ENCODE measurements at regions not wholly inside any gene's neighbourhood (a gene's known extent, or its start where the extent isn't known, plus 50 kb on each side); places are given as distances from the start of the nearest gene placed in this dataset.

DNA sequence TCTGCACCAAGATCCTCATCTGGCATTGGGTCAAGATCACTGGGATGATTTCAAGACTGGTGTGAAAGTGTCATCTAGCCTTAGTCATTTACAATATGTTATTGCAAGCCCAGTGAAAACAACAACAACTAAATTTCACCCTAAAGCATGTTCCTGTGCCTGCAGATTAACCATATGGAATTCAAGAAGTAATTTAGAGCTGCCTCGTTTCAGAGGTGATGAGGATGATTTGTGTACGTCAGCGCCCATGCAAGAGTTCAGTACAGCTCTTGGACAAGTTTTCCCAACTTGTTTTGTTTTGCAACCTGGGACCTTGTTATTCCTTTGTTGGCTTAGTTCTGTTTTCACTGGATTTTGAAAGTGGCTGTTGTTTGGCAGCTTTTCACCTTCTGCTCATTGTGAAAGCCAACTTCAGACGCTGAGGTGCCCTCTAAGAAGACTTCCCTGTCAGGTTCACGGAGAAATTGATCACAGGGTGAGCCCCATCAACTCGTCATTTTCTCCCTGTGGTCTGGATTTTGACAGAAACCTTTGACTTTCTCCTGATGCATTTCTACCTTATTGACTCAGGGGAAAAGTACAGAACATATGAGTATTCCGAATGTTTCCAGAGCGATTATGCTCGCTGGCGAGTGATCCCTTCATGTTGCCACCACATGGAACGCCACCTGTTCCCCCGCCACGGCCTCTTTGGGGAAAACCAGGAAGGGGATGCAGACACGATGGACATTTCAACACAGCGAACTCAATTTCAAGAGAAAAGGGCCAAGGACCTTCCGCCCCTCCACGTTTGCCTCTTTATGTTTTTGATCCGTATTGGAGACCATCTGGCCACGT is 85.6 kb downstream of the FOXL1 start:
- TF ChIP-seq, protein P1, sequence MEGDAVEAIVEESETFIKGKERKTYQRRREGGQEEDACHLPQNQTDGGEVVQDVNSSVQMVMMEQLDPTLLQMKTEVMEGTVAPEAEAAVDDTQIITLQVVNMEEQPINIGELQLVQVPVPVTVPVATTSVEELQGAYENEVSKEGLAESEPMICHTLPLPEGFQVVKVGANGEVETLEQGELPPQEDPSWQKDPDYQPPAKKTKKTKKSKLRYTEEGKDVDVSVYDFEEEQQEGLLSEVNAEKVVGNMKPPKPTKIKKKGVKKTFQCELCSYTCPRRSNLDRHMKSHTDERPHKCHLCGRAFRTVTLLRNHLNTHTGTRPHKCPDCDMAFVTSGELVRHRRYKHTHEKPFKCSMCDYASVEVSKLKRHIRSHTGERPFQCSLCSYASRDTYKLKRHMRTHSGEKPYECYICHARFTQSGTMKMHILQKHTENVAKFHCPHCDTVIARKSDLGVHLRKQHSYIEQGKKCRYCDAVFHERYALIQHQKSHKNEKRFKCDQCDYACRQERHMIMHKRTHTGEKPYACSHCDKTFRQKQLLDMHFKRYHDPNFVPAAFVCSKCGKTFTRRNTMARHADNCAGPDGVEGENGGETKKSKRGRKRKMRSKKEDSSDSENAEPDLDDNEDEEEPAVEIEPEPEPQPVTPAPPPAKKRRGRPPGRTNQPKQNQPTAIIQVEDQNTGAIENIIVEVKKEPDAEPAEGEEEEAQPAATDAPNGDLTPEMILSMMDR (IDR thresholded peaks at IDR 0.05; ENCODE audit: borderline replicate concordance, extremely low read depth, insufficient read depth): no peak
- Histone ChIP-seq H3K9me3 (ENCODE audit: control insufficient read depth in 2 of 3, insufficient read depth in 1 of 3, low read length in 3 of 3) (no peaks in the 10 kb centered on the region), H3K4me1 (ENCODE audit: control insufficient read depth in 2 of 3, insufficient read depth in 2 of 3, low read depth in 1 of 3, low read length in 3 of 3) (no peaks in the 10 kb centered on the region), H3K36me3 (ENCODE audit: control insufficient read depth in 2 of 3, insufficient read depth in 3 of 3, low read length in 3 of 3) (no peaks in the 10 kb centered on the region), H3K27me3 (ENCODE audit: control insufficient read depth, insufficient read depth, low read length) (no peaks in the 10 kb centered on the region), H3K9ac (ENCODE audit: low read length in 3 of 3) (no peak overlapping the region), H3K27ac (ENCODE audit: low read depth in 2 of 2, low read length in 2 of 2) (no peak overlapping the region), H3K4me3 (ENCODE audit: low read length in 3 of 3) (no peak overlapping the region)
- DNase-seq (peak in 2 of 5 donors; percentile 28 to 60), FAIRE-seq (no peak)
- intact Hi-C loops (cut with DNase I): no loop called here

GRCh38 chr16:86664522-86665318 is 86.4 kb downstream of the FOXL1 start:
- intact Hi-C loops (cut with DNase I): no loop called here
- DNase-seq: no peak
- TF ChIP-seq, protein P1 (IDR thresholded peaks at IDR 0.05; ENCODE audit: borderline replicate concordance, extremely low read depth, insufficient read depth): no peak
- Histone ChIP-seq H3K27me3 (ENCODE audit: control insufficient read depth, insufficient read depth, low read length) (no peaks in the 10 kb centered on the region), H3K9me3 (ENCODE audit: control insufficient read depth in 2 of 3, insufficient read depth in 1 of 3, low read length in 3 of 3) (no peaks in the 10 kb centered on the region), H3K4me1 (ENCODE audit: control insufficient read depth in 2 of 3, insufficient read depth in 2 of 3, low read depth in 1 of 3, low read length in 3 of 3) (peaks cover 0 to under 1% (median 0%) of the 10 kb centered on the region in 3 donors), H3K27ac (ENCODE audit: low read depth in 2 of 2, low read length in 2 of 2) (no peak overlapping the region), H3K9ac (ENCODE audit: low read length in 3 of 3) (no peak overlapping the region), H3K4me3 (ENCODE audit: low read length in 3 of 3) (no peak overlapping the region), H3K36me3 (ENCODE audit: control insufficient read depth in 2 of 3, insufficient read depth in 3 of 3, low read length in 3 of 3) (no peaks in the 10 kb centered on the region)
- no peak for FAIRE-seq

DNA sequence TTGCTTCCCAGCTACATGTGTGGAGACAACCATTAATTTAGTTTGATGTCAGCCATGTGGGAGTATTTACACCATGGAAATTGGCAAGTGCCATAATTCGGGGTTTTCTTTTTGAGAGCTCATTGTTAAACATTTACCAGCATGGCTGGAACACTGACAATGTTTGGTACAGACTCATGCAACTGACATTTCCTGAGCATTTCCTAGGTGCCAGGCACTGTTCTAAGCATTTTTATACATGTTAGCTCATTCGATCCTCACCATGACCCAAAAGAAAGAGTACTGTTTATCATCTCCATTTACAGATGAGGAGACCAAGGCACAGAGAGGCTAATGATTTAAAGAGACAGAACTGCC is 86.9 kb downstream of the FOXL1 start:
- Histone ChIP-seq H3K27ac (ENCODE audit: low read depth in 2 of 2, low read length in 2 of 2) (no peak overlapping the region), H3K9ac (ENCODE audit: low read length in 3 of 3) (no peak overlapping the region), H3K9me3 (ENCODE audit: control insufficient read depth in 2 of 3, insufficient read depth in 1 of 3, low read length in 3 of 3) (no peaks in the 10 kb centered on the region), H3K27me3 (ENCODE audit: control insufficient read depth, insufficient read depth, low read length) (no peaks in the 10 kb centered on the region), H3K4me3 (ENCODE audit: low read length in 3 of 3) (no peak overlapping the region), H3K36me3 (ENCODE audit: control insufficient read depth in 2 of 3, insufficient read depth in 3 of 3, low read length in 3 of 3) (no peaks in the 10 kb centered on the region), H3K4me1 (ENCODE audit: control insufficient read depth in 2 of 3, insufficient read depth in 2 of 3, low read depth in 1 of 3, low read length in 3 of 3) (peaks cover 0 to 2% (median 0%) of the 10 kb centered on the region in 3 donors)
- intact Hi-C loops (cut with DNase I): no loop called here
- TF ChIP-seq, protein P1 (IDR thresholded peaks at IDR 0.05; ENCODE audit: borderline replicate concordance, extremely low read depth, insufficient read depth): no peak
- no peak for DNase-seq
- FAIRE-seq: no peak

Data from kidney (tissue), 13 donors.